Endothelial cell of umbilical vein (primary cell): ENCODE measurements at regions not wholly inside any gene's neighbourhood (a gene's known extent, or its start where the extent isn't known, plus 50 kb on each side); places are given as distances from the start of the nearest gene placed in this dataset.

ENCODE experiments used
- BruUV-seq: library from RNA; stranded (reverse); fragments of 400-500 nt; replicated peaks from 2 replicates; lab custom pipeline; 2021; lab: Mats Ljungman, UMichigan
- CTCF ChIA-PET: fragments of 300-600, 350-600 bp; sonication (Branson Sonifier 250); formaldehyde crosslinking; loops from one replicate; lab custom pipeline; 2021; ENCODE audit warnings: antibody characterized with exemption, inconsistent platforms; lab: Charles Lee
- POLR2A ChIA-PET: fragments of 300-600, 350-600 bp; sonication (Branson Sonifier 250); formaldehyde crosslinking; loops from one replicate; lab custom pipeline; 2021; ENCODE audit warnings: antibody characterized with exemption, inconsistent platforms; lab: Charles Lee
- DNase-seq: peaks from one replicate; pipeline ENCODE4 v3.0.0-alpha.2; 2011; ENCODE audit warnings: low read depth, low spot score
- FAIRE-seq: peaks from 2 replicates; lab custom pipeline; 2011; peaks lifted over from hg19 to GRCh38; lab: Jason Lieb, UNC
- H2AFZ ChIP-seq: 2 replicates; pipeline ENCODE4 v1.6.0; 2012; ENCODE audit warnings: low read depth, low read length, control low read depth, inconsistent platforms
- H3K27ac ChIP-seq: 2 replicates; pipeline ENCODE4 v1.5.1; 2011; ENCODE audit warnings: low read depth, mild to moderate bottlenecking, control low read depth, low read length, moderate library complexity; ENCODE audit not compliant: insufficient read depth
- H3K27me3 ChIP-seq, 2 experiments: 2 replicates each; pipeline versions ENCODE4 v1.6.0 to v1.6.1; 2011; ENCODE audit warnings: low read length in 2 of 2, mixed read lengths in 1 of 2; ENCODE audit not compliant: control insufficient read depth in 2 of 2, insufficient read depth in 2 of 2
- H3K36me3 ChIP-seq, 2 experiments: 2 replicates in 1 of 2; 3 replicates in 1 of 2; pipeline ENCODE4 v1.5.1; 2011; ENCODE audit warnings: low read length in 2 of 2, mild to moderate bottlenecking in 1 of 2, moderate library complexity in 1 of 2; ENCODE audit not compliant: control insufficient read depth in 2 of 2, insufficient read depth in 2 of 2; ENCODE audit errors: extremely low read depth in 1 of 2
- H3K4me1 ChIP-seq: 3 replicates; pipeline ENCODE4 v1.5.1; 2011; ENCODE audit warnings: mild to moderate bottlenecking, low read length; ENCODE audit not compliant: control insufficient read depth, insufficient read depth; ENCODE audit errors: extremely low read depth
- H3K4me2 ChIP-seq: 2 replicates; pipeline ENCODE4 v1.6.1; 2011; ENCODE audit warnings: low read length, control low read depth, mixed read lengths; ENCODE audit not compliant: insufficient read depth
- H3K4me3 ChIP-seq, 3 experiments: fragments of 200-600 bp in 1 of 3; sonication (generic), shearing (Covaris generic) in 1 of 3; replicated peaks in 1 of 3; 2 replicates each; pipeline ENCODE4 v1.5.1; 2011 to 2016; ENCODE audit warnings: control low read depth in 3 of 3, low read length in 3 of 3, mild to moderate bottlenecking in 2 of 3, inconsistent platforms in 1 of 3, low read depth in 1 of 3, moderate library complexity in 1 of 3; ENCODE audit not compliant: insufficient read depth in 1 of 3
- H3K79me2 ChIP-seq: 2 replicates; pipeline ENCODE4 v1.6.0; 2012; ENCODE audit warnings: low read length, inconsistent platforms; ENCODE audit not compliant: control insufficient read depth, insufficient read depth
- H3K9ac ChIP-seq: replicated peaks from 2 replicates; pipeline ENCODE3; 2011; ENCODE audit warnings: low read length, control low read depth; ENCODE audit not compliant: insufficient read depth; ENCODE audit errors: extremely low read depth
- H3K9me1 ChIP-seq: replicated peaks from 3 replicates; pipeline ENCODE4 v1.6.0; 2011; ENCODE audit warnings: mild to moderate bottlenecking, low read length; ENCODE audit not compliant: control insufficient read depth, insufficient read depth; ENCODE audit errors: extremely low read depth
- H3K9me3 ChIP-seq: replicated peaks from 2 replicates; pipeline ENCODE4 v1.5.1; 2012; ENCODE audit warnings: low read length, inconsistent platforms; ENCODE audit not compliant: control insufficient read depth, insufficient read depth
- H4K20me1 ChIP-seq: replicated peaks from 2 replicates; pipeline ENCODE3; 2011; ENCODE audit warnings: mild to moderate bottlenecking, low read length; ENCODE audit not compliant: control insufficient read depth, insufficient read depth; ENCODE audit errors: extremely low read depth
- EZH2 ChIP-seq: IDR thresholded peaks from 2 replicates; pipeline ENCODE4 v1.6.1; 2012; ENCODE audit warnings: borderline replicate concordance, low read depth, mild to moderate bottlenecking, moderate library complexity, low read length, inconsistent platforms; ENCODE audit not compliant: severe bottlenecking
- FOS ChIP-seq: IDR thresholded peaks from 2 replicates; pipeline ENCODE4 v1.6.1; 2011; ENCODE audit warnings: mild to moderate bottlenecking, low read length, moderate library complexity, borderline replicate concordance; ENCODE audit not compliant: insufficient read depth
- GATA2 ChIP-seq: IDR thresholded peaks from 2 replicates; pipeline ENCODE4 v1.7.0; 2011; ENCODE audit warnings: low read depth, mild to moderate bottlenecking, moderate library complexity, mixed read lengths, low read length; ENCODE audit not compliant: insufficient read length, insufficient read depth
- JUN ChIP-seq: IDR thresholded peaks from 2 replicates; pipeline ENCODE4 v1.6.1; 2011; ENCODE audit warnings: borderline replicate concordance, low read depth; ENCODE audit not compliant: insufficient read length, insufficient read depth
- POLR2A ChIP-seq: IDR thresholded peaks from 2 replicates; pipeline ENCODE4 v1.6.1; 2012; ENCODE audit warnings: low read depth, mild to moderate bottlenecking, control low read depth, low read length
- POLR2AphosphoS5 ChIP-seq: IDR thresholded peaks from 2 replicates; pipeline ENCODE4 v1.6.1; 2012; ENCODE audit warnings: low read depth, mild to moderate bottlenecking, control low read depth, low read length, moderate library complexity; ENCODE audit not compliant: insufficient read depth
- dilution Hi-C: fragments of 300-500 bp; cut with MboI; formaldehyde crosslinking; loops from one replicate; pipeline ENCODE4 v1.15.0; 2019; ENCODE audit warnings: low sequenced_read_pairs; ENCODE audit not compliant: extremely low pct_ligation_motif_present
- intact Hi-C: fragments of 100-400 bp; cut with micrococcal nuclease; formaldehyde crosslinking; loops from one replicate; pipeline ENCODE4 v1.10.0; 2022
- TF ChIP-seq, protein P1 (sequence below): IDR thresholded peaks from 2 replicates; pipeline ENCODE4 v1.6.1; 2011; ENCODE audit not compliant: insufficient read depth, insufficient read length
- TF ChIP-seq, protein P2 (sequence below), 2 donors: IDR thresholded peaks; 1 replicate in 1 of 2; 2 replicates in 1 of 2; pipeline ENCODE4 v1.5.1; 2011; ENCODE audit warnings: low read length in 2 of 2, mild to moderate bottlenecking in 2 of 2, moderate library complexity in 2 of 2, control low read depth in 1 of 2, inconsistent platforms in 1 of 2, low read depth in 1 of 2; ENCODE audit not compliant: insufficient read depth in 1 of 2; ENCODE audit errors: extremely low read depth in 1 of 2

DNA sequence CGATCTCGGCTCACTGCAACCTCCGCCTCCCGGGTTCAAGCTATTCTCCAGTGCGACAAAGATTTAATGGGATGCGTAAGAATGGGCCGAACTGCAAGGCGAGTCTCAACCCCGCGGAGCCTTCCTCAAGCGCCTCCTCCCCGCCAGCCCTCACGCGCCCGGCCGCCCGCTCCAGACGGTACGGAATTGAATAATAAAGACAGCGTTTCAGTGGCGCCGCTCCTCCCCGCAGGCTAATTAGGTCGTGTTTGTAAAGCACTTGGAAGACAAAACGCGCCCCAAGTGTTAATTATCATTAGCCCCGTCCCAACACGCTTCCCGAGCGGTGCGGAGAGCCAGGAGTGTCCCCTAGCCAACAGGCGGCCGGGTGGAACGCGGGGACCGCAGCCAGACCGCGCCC lies 192.0 kb downstream of the BUD13 start:
- H3K36me3 ChIP-seq: no peaks in the 10 kb centered on the region
- no peak overlapping the region for H3K4me3 ChIP-seq
- no peaks in the 10 kb centered on the region for H4K20me1 ChIP-seq
- intact Hi-C loops (no loop called here), dilution Hi-C loops (no loop called here)
- no peak overlapping the region for H3K9ac ChIP-seq
- no peak for TF ChIP-seq JUN
- TF ChIP-seq POLR2AphosphoS5: no peak
- TF ChIP-seq FOS: no peak
- no peak for TF ChIP-seq POLR2A
- no peak for TF ChIP-seq EZH2
- no peak for TF ChIP-seq GATA2
- TF ChIP-seq, protein P1, sequence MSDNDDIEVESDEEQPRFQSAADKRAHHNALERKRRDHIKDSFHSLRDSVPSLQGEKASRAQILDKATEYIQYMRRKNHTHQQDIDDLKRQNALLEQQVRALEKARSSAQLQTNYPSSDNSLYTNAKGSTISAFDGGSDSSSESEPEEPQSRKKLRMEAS: no peak
- TF ChIP-seq, protein P2, sequence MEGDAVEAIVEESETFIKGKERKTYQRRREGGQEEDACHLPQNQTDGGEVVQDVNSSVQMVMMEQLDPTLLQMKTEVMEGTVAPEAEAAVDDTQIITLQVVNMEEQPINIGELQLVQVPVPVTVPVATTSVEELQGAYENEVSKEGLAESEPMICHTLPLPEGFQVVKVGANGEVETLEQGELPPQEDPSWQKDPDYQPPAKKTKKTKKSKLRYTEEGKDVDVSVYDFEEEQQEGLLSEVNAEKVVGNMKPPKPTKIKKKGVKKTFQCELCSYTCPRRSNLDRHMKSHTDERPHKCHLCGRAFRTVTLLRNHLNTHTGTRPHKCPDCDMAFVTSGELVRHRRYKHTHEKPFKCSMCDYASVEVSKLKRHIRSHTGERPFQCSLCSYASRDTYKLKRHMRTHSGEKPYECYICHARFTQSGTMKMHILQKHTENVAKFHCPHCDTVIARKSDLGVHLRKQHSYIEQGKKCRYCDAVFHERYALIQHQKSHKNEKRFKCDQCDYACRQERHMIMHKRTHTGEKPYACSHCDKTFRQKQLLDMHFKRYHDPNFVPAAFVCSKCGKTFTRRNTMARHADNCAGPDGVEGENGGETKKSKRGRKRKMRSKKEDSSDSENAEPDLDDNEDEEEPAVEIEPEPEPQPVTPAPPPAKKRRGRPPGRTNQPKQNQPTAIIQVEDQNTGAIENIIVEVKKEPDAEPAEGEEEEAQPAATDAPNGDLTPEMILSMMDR (IDR thresholded peaks at IDR 0.05; ENCODE audit: extremely low read depth in 1 of 2, insufficient read depth in 1 of 2, low read depth in 1 of 2, low read length in 2 of 2): no peak
- peaks cover 3% of the 10 kb centered on the region for H3K4me1 ChIP-seq
- ChIA-PET CTCF (interaction anchor here (1.6 to 2.0 kb wide), 2 partner anchors 10 to 67 kb away, joined by 3 to 14 read pairs; no protein-coding TSS in a partner anchor), POLR2A (no interaction called here)
- H3K9me1 ChIP-seq: no peaks in the 10 kb centered on the region
- no peak overlapping the region for H2AFZ ChIP-seq
- H3K27me3 ChIP-seq: peaks cover 61 to 63% of the 10 kb centered on the region in 2 experiments
- H3K27ac ChIP-seq: no peak overlapping the region
- H3K4me2 ChIP-seq: no peak overlapping the region
- no peaks in the 10 kb centered on the region for H3K79me2 ChIP-seq
- no peaks in the 10 kb centered on the region for H3K9me3 ChIP-seq
- FAIRE-seq: no peak
- DNase-seq: no peak
- no TSS peak for BruUV-seq
